Dermis microvascular lymphatic vessel endothelial cell (primary cell): ENCODE measurements at regions not wholly inside any gene's neighbourhood (a gene's known extent, or its start where the extent isn't known, plus 50 kb on each side); places are given as distances from the start of the nearest gene placed in this dataset.

ENCODE experiments used
- DNase-seq, 2 donors: peaks; one replicate each; pipeline versions ENCODE4 v3.0.0 to v3.0.0-alpha.2; 2010; ENCODE audit warnings: low read depth in 2 of 2

DNA sequence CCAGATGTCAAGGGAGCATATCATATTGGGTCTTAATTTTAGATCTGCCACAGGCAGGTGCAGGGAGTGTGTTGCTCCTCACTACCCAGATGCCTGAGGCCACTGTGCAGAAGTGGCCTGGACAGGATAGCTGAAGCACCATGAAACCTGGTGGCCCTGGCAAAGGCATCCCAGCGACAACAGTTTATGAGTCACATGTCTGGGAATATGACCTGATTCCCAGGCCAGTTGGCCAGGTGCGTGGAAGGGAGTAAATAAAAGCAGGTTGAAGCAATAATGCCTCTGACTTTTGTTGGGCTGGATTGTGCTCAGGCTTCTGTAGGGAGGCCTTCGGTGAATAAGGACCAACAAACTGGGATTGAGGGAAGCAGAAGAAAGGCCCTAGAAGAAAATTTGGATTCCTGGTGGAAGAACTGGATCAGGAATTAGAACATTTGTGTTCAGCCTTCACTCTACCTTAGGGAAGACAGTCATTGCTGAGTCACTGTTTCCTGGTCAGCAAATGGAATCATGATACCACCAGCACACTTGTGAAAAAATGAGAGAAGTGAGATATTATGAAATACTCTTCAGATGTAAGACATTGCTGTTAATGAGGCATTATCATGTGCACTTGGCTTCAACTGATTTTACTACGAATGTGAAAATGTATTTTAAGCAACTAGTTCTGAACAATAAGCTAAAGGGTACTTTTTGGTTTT lies 78.4 kb upstream of the ZNF516 start:
- DNase-seq = peak in 1 of 2 donors; percentile 5

DNA sequence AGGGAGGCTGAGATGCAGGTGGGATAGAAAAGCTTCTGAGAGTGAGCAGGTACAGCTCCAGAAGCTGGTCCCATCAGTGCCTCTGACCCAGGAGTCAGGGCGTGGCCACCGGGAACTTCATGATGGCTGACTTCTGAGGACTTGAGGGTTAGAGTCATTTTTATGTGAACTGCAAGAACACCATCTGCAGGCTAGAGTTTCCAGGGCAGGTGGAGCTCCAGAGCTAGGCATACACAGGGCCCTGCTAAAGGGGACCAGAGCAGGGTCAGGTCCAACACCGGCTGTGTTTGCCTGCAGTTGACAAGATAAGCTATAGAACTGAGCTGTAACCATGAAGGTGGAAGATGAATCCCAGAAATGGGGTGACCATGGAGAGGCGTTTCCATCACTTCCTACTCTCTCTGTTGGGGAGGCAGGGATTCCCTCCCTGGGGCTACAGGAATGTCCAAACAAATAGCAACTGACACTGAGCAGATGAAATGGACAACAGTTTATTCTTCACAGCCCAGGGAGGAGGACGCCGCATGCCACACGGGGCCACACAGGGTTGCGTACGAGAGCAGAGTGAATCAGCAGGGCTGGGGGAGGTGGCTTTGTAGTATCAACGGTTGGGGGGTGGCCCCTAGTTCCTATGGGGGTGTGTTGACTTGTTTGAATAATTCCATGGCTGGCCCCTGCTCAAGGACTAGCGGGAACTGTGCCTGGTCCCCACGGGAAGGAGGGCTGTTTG lies 77.6 kb upstream of the ZNF516 start:
- DNase-seq = no peak

DNA sequence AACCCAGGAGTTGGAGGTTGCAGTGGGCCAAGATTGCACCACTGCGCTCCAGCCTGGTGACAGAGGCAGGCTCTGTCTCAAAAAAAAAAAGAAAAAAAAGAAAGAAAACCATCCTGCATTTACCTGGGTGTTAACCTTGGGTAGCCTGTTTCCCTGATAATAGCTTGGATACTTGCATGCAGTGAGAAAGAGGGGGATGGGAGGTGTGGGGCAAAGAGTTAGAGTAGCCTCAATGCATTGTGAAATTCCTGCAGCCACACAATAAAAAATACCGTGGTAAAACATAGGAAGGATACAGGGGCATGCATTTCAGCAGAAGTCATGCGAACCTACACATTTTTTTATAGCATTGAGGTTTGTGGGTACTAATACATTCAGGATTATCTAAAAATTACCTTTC lies 76.6 kb upstream of the ZNF516 start:
- DNase-seq = no peak

DNA sequence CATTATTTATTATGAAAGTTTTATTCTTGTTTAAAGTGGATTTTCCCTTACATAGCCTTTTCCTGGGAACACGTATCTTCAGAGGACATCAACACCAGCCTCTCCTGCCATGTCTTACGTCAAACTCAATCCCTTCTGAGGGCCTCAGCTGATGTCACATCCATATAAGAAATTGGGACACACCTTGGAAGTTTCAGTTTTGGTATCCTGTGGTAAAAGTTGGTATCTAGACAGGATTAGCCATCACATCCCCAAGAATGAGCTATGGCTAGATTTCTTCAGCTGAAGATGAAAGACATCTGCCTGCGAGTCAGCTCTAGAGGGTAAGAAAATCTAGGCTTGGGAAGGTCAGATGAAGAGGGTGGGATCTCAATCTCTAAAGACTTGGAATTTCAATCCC lies 75.8 kb upstream of the ZNF516 start:
- DNase-seq = no peak

DNA sequence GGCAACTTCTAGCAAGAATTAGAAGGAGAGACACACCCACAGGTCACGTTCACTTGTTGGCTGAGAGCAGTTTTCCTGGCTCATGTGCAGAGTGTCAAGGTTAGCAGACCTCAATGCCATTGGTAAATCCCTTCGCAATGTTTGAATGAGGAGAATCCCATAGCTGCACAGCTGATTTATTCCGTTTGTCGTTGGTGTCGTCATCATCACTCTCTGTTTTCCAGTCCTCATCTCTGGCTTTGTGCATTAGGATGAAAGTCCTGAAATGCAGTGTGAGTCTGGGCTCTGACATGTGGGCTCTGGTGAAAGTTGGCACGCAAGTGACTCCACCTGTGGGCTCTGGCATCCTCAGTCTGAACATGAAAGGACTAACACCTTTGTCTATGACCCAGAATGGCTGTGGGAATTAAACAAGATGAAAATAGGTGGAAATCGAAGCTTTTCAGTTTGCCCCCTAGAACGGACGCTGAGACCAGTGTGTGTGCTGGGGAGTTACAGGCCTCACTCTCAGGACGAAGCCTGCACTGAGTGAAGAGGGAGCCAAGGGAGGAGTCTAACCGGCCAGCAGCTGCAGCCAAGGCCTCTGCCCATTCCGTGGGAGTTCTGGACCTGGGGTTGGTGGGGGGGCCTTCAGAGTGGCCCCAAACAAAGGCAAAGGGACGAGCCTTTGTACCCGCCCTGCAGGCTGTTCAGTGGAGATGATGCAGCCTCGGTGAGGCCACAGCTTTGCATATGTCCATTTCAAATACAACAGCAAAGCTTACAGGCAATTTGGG lies 74.8 kb upstream of the ZNF516 start:
- no peak for DNase-seq

DNA sequence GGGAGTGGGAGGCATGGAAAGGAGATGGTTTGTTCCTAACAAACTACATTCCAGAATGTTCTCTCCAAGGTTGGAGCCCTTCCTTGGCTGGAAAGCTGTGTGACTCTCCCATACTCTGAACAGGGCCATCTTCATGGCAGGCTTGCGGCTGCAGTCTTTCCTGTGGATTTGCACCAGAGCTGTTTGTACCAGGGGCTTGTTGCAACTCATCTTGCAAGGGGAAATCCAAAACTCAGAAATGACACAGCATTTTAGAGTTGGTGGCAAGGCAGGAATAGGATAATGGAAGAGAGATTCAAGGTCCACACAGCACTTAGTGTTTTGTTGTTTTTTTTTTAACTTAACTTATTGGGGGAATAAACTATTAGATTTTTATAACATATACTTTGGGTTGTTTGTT lies 73.7 kb upstream of the ZNF516 start:
- no peak for DNase-seq

DNA sequence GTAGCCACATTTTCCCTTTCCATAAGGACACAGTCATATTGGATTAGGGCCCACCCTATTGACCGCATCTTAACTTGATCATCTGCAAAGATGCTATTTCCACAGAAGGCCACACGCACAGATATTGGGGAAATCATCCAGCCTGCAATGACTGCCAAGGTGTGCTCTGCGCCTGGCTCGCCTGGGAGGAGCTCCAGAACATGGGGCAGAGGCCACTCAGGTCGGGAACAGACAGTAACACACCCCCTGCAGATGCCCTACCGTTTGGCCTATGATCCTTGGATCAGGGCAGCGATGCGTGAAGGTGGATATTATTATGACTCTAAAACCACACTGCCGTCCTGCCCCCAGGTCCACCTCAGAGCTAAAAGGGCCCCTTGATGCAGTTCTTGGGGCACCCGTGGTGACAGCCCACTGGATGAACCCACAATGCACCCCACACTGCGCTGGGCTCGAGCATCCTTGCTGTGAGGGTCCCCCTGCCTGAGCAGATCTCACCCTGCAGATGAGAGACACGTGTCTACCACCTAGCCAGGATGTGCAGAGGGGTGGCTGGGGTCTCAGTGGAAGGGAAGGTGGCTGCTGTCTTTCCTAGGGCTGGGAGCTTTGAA lies 72.9 kb upstream of the ZNF516 start:
- no peak for DNase-seq

DNA sequence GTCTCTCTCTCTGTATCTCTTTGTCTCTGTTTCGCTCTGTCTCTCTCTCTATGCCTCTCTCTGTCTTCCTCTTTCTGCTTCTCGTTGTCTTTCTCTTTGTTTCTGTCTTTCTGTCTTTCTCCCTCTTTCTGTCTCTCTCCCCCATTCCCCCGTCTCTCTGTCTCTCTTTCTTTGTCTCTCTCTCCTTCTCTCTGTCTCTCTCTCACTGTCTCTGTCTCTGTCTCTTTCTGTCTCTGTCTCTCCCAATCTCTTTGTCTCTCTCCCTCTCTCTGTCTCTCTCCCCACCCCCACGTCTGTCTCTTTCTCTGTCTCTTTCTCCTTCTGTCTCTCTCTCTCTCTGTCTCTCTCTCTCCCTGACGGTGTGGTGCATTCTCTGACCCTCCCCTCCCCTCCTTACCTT lies 71.9 kb upstream of the ZNF516 start:
- DNase-seq = no peak

DNA sequence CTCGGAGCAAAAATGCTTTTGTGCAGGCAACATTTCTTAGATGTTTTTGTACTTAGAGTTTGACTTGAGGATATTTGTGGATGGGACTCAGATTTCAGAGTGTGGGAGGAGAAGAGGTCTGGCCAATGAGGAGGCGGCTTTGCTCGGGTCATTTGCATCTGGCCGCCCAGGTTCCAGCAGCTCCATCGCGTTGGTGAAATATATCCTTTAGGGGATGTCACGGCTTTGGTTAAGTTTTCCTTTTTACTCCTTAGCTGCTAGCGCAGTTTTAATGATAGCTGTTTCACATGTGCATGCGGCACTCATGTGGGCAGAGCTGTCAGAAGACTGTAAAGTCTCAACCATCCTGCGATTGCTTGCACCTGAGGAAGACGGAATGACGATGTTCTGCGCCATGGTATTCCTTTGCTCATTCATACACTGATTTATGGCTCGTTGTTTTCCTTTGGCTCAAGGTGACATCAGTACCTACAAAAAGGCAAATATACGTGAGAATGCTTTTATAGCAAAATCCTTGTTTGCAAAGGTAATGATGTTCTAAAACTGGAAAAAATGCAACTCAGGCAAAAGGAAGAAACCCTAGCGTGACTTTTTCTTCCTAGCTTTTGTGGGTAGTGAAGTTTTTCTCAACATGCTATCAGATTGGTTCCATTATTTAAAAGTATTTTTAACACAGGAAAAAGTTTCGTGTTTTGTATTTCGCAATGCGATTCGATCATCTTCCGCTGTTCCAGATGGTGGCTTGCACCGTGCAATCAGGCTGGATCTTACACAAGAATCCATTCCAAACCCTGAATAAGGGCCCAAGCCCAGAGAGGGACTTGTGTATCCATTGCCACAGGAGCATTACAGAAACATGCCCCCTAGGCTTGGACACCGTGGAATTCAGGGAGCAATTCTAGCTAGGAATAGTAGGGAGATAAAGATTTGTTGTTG lies 70.5 kb upstream of the ZNF516 start:
- DNase-seq = peak in 1 of 2 donors; percentile 68

DNA sequence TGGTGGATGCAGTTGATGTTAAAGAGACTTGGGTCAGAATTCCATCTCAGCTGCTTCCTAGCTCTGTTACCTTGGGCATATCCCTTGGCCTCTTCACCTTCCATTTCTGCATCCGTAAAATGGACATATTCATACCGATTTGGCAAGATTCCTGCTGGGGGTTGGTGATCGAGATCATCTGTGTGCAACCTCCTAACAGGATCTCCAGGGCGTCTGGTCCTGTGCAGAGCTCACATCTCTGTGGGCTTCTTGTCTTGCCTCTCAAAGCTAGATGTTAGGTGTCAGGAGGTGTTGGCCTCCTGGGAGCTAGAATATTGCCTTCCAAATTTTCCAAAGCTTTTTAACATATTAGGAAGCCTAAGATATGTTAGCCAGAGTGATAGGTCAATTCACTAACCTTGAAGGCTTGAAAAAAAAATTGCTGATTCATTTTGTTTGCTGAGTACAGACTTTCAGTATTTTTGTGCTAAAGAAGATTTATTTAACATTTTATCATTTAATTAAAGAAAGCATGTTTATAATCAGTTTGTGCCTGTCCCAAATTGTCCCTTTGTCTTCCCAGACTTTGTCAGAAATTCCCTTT lies 69.7 kb upstream of the ZNF516 start:
- DNase-seq = no peak

DNA sequence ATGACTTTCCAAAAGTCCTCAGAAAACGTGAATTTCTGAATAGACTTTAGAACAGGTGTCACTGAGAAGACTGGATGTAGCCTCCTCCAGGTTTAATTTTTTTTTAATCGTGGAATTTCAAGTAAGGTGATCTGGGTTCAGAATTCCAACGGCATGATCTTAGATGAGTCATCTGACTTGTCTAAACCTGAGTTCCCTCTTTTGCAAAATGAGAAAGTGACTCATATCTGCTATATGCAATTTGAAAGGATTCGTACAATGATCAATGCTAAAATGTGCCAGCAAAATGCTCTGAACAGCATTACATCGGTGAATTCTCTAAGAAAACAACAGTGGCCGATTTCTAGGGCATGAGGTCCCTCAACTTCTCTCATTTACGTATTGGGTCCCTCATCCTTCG lies 69.1 kb upstream of the ZNF516 start:
- no peak for DNase-seq

DNA sequence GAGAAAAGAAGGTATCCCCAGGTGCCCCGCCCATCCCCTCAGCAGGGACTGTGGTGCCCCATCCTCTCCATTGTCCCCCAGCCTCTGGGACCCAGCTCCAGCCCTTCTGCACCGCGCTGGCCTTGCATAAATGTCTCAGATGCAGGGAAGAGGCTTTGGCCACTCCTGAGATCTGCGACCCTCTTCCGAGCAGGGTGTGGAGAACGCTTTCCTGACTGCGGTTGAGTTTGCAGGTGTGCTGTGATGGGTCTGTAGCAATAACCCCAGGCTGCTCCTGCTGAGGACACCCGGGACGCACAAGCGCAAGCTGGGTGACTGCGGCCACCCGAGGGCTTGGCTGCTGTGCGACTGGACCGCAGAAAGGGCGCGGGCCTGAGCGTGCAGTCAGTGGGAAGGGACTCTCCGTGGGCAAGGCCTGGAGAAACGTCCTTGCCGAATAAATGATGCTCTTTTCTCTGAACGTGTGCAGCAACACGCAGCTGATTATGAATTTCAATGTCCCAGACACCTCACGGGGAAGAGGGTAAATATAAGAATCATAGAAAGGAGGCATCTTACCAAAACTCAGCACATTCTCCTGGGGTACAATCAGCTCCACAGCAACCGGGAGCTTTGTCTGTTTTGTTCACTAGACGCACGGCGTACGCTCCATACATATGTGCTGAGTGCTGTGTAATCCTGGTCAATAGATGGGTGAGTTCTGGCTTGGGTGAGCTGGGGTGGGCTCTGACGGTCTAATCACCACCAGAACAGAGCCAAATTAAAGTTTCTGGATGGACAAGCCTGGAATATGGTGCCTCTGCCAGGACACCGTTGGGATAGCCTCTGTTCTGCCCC lies 67.5 kb upstream of the ZNF516 start:
- no peak for DNase-seq

DNA sequence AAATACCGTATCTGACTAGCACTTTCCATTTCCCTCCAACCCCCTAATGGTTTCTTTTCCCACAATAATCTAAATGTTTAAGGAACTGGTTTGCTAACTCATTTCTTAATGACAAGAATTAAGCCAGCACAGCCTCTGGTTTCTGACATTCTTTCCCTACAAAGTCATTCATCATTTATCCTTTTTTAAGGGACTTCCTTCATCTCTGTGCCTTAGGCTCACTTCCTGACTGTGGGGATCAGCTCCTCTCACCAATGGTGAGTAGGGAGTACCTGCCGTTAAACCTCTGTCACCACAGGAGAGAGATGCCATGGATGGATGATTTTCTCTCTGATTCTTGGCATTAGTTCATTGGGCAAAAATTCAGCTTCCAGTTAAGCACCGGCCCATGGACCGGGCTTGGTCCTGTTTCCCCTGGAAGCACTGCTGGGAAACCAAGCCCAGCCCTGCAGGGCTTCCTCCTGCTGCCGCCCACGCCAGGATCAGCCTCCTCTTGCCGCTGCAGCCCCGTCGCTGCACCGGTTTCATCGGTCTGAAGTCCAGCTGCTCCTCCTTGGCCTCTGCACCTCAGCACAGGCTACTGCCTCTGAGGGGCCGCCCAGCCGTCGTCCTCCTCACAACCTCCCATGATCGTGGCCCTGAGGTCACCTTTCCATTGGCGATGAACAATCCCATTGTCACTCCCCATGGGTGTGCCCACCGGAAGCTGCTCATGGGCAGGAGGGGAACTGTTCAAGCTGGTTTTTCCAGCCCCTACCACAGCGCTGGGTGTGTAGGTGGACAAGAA lies 64.0 kb upstream of the ZNF516 start:
- DNase-seq = no peak

DNA sequence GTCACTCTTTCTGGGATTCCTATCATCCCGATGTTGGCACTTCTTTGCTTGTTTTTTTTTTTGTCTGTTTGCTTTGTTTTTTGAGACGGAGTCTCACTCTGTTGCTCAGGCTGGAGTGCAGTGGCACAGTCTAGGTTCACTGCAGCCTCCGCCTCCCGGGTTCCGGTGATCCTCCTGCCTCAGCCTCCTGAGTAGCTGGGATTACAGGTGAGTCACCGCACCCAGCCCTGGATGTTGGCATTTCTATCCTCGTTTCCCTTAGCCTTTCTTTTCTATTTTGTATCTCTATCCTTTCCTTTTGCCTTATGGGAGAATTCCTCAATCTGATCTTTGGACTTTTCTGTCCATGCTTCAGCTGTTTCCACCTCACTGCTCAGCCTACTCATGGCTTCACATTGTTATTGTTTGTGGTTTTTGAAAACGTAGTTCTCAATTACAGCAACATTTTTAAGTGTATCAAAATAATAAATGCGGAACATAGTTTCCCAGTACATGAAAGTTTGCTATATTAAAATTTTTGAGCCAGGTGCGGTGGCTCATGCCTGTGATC lies 62.1 kb upstream of the ZNF516 start:
- no peak for DNase-seq

DNA sequence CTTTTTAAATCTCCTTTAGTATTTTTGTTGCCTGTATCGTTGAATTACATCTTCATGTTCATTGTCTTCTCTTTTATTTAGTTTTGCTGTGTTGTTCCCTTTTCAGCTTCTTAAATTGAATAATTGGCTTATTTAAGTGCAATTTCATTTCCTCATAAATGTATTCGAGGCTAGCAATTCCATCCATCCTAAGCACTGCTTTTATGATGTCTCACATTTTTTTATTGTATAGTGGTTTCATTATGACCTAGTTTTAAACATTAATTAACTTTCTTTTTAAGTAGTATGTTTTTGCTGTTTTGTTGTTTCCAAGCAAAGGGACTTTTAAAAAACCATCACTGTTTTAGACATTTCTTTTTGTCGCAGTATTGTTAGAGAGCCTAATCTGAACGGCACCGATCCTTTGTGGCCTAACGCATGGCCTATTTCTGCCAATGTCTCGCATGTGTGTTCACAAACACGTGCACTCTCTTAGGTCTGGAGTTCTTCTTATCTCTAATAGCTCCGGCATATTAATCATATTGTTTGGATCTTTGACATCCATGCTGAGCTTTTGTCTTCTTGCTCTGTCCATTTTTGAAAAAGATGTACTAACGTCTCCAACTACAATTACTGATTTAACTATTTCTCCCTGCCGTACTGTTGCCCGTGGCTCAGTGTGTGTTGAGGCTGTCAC lies 59.6 kb upstream of the ZNF516 start:
- DNase-seq = no peak

DNA sequence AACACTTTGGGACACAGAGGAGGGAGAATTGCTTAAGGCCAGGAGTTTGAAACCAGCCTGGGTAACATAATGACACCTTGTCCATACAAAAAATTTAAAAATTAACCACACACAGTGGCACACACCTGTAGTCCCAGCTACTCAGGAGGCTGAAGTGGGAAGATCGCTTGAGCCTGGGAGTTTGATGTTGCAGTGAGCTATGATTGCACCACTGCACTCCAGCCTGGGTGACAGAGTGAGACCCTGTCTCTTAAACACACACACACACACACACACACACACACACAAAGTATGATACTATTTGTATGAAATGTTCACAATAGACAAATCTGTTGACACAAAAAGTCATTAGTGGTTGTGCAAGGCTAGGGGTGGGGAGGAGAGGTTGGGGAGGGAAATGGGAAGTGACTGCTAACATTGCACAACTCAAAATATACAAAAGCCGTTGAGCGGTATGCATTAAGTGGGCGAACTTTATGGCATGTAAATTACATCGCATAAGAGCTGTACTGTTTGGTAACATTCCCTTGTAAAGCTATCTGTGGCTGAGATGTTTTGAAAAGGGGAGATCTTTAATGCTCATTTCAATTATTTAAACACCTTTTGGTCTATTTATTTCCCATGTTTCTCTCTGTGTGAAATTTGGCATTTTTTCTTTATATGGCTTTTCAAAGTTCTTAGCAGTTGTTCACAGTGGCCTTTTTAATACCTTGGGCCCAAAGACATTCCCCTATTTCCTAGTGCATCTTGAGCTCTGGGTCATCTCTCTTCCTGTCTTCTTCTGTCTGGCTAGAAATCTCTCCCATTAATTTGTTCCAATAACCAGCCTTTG lies 58.9 kb upstream of the ZNF516 start:
- DNase-seq = no peak

DNA sequence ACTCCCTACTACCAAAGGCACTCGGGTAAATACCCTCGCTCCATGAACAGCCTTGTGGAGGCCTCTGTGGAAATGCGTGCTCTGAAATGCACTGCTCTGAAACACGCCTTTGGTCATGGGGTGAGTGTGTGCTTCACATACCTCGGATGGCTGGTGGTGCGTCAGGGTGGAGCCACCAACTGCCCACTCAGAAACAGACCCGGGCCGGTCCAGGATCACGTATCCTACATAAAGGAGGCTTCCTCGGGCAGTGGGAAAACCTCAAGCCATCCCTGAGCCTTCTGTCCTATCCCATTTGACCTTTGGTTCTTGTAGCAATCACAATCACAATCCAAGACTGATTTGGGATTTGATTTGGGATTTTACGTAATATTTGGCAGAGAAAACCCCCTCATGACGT lies 53.5 kb upstream of the ZNF516 start:
- DNase-seq = no peak
